Sigmoid colon (tissue), 6 donors: ENCODE measurements at regions not wholly inside any gene's neighbourhood (a gene's known extent, or its start where the extent isn't known, plus 50 kb on each side); places are given as distances from the start of the nearest gene placed in this dataset.

Source experiments
- DNase-seq: peaks from one replicate; pipeline ENCODE4 v3.0.0-alpha.2; 2019
- H3K27ac ChIP-seq, 4 donors: fragments of 200-600 bp; sonication (generic); one replicate each; pipeline ENCODE4 v1.5.1; 2016 to 2019; ENCODE audit warnings: mild to moderate bottlenecking in 1 of 4
- H3K27me3 ChIP-seq, 3 donors: fragments of 200-600 bp; sonication (generic); one replicate each; pipeline ENCODE4 v1.5.1; 2019; ENCODE audit warnings: mild to moderate bottlenecking in 1 of 3
- H3K36me3 ChIP-seq, 4 donors: fragments of 200-600 bp; sonication (generic); one replicate each; pipeline ENCODE4 v1.5.1; 2016 to 2019
- H3K4me1 ChIP-seq, 4 donors: fragments of 200-600 bp; sonication (generic); one replicate each; pipeline ENCODE4 v1.5.1; 2017 to 2019
- H3K4me3 ChIP-seq, 4 donors: fragments of 200-600 bp; sonication (generic); one replicate each; pipeline ENCODE4 v1.5.1; 2017 to 2019; ENCODE audit warnings: mild to moderate bottlenecking in 2 of 4, moderate library complexity in 1 of 4
- H3K9me3 ChIP-seq, 4 donors: fragments of 200-600 bp in 3 of 4; sonication (generic) in 3 of 4; one replicate each; pipeline versions ENCODE4 v1.5.1 to v1.6.1; 2013 to 2019
- EP300 ChIP-seq, 4 donors: sonication (generic); formaldehyde crosslinking; IDR thresholded peaks; one replicate each; pipeline ENCODE4 v1.6.1; 2017; ENCODE audit warnings: antibody characterized with exemption in 4 of 4
- POLR2A ChIP-seq, 2 donors: fragments of 450-650 bp; IDR thresholded peaks; one replicate each; pipeline ENCODE4 v1.6.1; 2016; ENCODE audit warnings: antibody characterized with exemption in 2 of 2, mild to moderate bottlenecking in 2 of 2, moderate library complexity in 2 of 2
- POLR2AphosphoS5 ChIP-seq, 4 donors: sonication (generic); formaldehyde crosslinking; IDR thresholded peaks; one replicate each; pipeline ENCODE4 v1.6.1; 2017; ENCODE audit warnings: antibody characterized with exemption in 4 of 4
- WGBS, 2 donors: extraction: QIAGEN DNeasy Blood & Tissue Kit; methylation state at CpG; one replicate each; pipeline ENCODE4 v1.1.7; 2013; 5-methylcytosine and 5-hydroxymethylcytosine counted together
- intact Hi-C: fragments of 100-400 bp; cut with DNase I; formaldehyde crosslinking; loops from one replicate; pipeline ENCODE4 v1.15.1; 2023
- TF ChIP-seq, protein P1 (sequence below), 4 experiments: fragments of 450-650 bp in 3 of 4; fragments of 200-600 bp in 1 of 4; IDR thresholded peaks; one replicate each; pipeline ENCODE4 v1.5.1; 2016 to 2019; ENCODE audit warnings: antibody characterized with exemption in 4 of 4, mild to moderate bottlenecking in 3 of 4, moderate library complexity in 2 of 4
- donor health status: healthy with polysubstance abuse.
- donor health status: healthy.

DNA sequence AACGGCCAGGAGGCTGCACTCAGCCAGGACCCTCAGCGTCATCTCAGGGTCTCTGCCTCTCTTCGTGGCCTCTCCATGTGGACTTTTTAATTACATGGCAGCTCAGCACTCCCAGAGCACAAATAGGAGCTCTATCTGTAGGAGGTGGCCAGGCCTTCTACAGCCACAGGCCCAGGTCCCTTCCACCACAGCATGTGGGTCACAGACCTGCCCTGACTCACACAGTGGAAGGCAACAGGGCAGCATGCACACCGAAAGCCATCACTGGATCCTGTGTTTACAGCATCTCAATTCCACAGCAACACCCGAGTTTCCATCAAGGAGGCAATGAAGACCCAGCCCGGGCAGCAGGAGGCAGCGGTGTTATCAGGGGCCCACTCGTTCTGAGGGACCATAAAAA lies 65.8 kb upstream of the CD93 start:
- 75 to 76% methylated on average over 8 of the region's 8 CpGs for WGBS, 2 donors
- H3K4me1 ChIP-seq, result peaks cover 0 to 31% (median 25%) of the 10 kb centered on the region in 4 donors
- H3K4me3 ChIP-seq, result no peak overlapping the region
- intact Hi-C loops, result no loop called here
- H3K9me3 ChIP-seq, result no peaks in the 10 kb centered on the region
- no peaks in the 10 kb centered on the region for H3K27me3 ChIP-seq
- DNase-seq, result no peak
- H3K36me3 ChIP-seq, result no peaks in the 10 kb centered on the region
- H3K27ac ChIP-seq, result peak overlapping the region; percentile 2 to 60 (median 32)
- TF ChIP-seq EP300 (IDR thresholded peaks at IDR 0.05) (no peak), POLR2A (IDR thresholded peaks at IDR 0.05) (no peak), POLR2AphosphoS5 (IDR thresholded peaks at IDR 0.05) (no peak)
- TF ChIP-seq, protein P1, sequence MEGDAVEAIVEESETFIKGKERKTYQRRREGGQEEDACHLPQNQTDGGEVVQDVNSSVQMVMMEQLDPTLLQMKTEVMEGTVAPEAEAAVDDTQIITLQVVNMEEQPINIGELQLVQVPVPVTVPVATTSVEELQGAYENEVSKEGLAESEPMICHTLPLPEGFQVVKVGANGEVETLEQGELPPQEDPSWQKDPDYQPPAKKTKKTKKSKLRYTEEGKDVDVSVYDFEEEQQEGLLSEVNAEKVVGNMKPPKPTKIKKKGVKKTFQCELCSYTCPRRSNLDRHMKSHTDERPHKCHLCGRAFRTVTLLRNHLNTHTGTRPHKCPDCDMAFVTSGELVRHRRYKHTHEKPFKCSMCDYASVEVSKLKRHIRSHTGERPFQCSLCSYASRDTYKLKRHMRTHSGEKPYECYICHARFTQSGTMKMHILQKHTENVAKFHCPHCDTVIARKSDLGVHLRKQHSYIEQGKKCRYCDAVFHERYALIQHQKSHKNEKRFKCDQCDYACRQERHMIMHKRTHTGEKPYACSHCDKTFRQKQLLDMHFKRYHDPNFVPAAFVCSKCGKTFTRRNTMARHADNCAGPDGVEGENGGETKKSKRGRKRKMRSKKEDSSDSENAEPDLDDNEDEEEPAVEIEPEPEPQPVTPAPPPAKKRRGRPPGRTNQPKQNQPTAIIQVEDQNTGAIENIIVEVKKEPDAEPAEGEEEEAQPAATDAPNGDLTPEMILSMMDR (IDR thresholded peaks at IDR 0.05), result no peak

DNA sequence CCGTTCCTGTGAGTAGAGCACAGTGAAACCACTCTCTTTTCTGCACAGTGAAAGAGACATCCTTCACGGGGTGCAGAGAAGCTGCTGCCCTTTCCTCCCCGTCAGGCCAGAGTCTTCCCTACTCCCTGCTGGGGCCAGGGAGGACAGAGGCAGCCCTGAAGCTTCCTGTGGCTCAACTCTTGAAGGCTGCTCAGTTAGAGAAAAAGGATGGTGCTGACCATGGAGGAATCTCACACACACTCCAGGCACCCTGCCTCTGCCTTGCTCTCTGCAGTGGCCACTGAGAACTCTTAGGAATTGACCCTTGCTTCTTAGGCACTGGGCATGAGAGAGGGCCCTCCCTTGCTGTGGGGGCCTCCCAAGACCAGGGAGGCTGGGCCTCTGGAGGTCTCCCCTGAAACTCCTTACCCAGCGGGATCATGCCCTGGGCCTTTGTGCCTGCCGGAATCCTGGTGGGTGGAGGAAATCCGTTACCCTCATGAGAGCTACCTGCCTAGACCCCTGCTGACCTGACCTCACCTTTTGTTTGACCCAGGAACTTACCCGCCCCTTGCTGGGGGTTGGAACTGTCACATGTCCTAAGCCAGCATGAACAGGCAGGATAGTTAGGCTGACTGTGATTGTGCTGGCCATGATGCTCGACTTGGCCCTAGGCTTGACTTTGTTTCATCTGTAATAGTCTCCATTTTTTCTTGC lies 65.0 kb upstream of the CD93 start:
- 83 to 90% methylated on average over 8 of the region's 8 CpGs for WGBS, 2 donors
- H3K4me1 ChIP-seq, result peaks cover 0 to 24% (median 21%) of the 10 kb centered on the region in 4 donors
- H3K4me3 ChIP-seq, result no peak overlapping the region
- no peaks in the 10 kb centered on the region for H3K36me3 ChIP-seq
- H3K27ac ChIP-seq, result peak overlapping the region in 3 of 4 donors; percentile 2 to 43 (median 7)
- H3K27me3 ChIP-seq, result no peaks in the 10 kb centered on the region
- DNase-seq, result no peak
- intact Hi-C loops, result no loop called here
- no peak for TF ChIP-seq EP300 (IDR thresholded peaks at IDR 0.05)
- TF ChIP-seq POLR2A (IDR thresholded peaks at IDR 0.05), result no peak
- no peak for TF ChIP-seq POLR2AphosphoS5 (IDR thresholded peaks at IDR 0.05)
- TF ChIP-seq, protein P1 (IDR thresholded peaks at IDR 0.05), result no peak
- no peaks in the 10 kb centered on the region for H3K9me3 ChIP-seq

DNA sequence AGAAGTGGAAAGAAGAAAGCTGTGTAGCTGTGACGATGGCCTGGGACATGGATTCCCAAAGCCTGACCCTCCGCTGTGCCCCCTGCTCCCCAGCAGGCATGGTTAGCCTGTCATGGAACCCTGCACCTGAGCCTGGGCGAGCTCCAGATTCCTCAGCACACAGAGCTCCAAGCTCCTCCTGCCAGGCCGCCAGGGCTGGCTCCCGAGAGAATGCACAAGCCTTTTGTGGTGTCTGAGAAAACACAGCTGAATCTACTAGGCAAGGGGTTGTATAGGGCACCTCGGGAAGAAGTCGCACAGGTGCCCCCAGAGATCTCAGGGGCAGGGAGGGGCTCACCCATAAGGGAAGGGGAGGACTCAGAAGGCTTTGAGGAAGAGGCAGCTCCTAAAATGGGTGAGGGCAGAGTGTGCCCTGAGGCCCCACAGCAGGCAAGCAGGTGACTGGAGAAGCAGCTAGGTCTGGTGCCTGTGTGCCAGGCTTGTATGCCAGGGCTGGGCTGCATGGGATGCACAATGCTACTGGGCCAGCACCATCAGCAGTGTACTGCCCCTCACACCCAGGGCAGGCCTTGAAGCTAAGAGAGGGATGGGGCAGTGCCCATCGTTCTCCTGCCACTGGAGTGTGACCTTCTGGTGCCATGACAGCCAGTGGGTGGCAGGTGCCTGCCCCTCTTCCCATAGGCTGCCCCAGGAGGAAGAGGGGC lies 64.3 kb upstream of the CD93 start:
- Histone ChIP-seq H3K4me3 (no peak overlapping the region), H3K36me3 (no peaks in the 10 kb centered on the region), H3K27me3 (no peaks in the 10 kb centered on the region), H3K9me3 (no peaks in the 10 kb centered on the region), H3K4me1 (peaks cover 0 to 20% (median 19%) of the 10 kb centered on the region in 4 donors), H3K27ac (peak overlapping the region in 1 of 4 donors; percentile 7)
- DNase-seq, result peak; percentile 52
- TF ChIP-seq, protein P1 (IDR thresholded peaks at IDR 0.05), result no peak
- TF ChIP-seq POLR2AphosphoS5 (IDR thresholded peaks at IDR 0.05), result no peak
- 57 to 84% methylated on average over 8 of the region's 8 CpGs for WGBS, 2 donors
- intact Hi-C loops, result no loop called here

DNA sequence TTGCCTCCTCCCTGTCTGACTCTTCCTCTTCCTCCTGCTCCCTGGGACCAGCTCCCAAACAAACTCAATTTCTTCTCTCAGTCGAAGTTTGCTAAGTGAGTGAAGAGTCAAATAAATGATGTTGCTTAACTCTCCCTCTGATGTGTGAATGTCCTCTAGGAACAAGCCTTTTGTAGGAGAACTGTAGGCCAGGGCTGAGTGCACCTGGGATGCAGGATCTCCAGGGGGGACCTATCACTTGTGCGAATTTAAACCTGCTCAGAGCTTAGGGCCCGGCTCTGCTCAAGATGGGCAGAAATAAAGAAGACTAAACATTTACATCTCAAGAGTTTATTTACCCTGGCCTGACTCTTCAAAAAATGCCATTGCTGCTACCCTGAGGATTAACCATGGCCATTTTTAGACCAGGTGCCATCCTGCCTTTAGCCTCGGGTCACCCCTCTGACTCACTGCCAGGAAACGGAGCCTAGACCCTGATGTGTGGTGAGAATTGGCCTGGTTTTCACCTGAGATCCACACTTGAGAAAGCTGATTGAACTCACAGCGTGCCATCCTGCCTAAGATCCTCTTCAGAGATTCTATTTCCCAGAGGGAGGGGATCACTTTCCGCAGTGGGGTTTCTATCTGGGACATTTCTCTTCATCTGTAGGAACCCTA lies 63.6 kb upstream of the CD93 start:
- H3K27me3 ChIP-seq, result no peaks in the 10 kb centered on the region
- no peak overlapping the region for H3K4me3 ChIP-seq
- intact Hi-C loops, result no loop called here
- no peak for DNase-seq
- 86 to 89% methylated on average over 7 of the region's 7 CpGs for WGBS, 2 donors
- H3K27ac ChIP-seq, result no peak overlapping the region
- H3K4me1 ChIP-seq, result peaks cover 0 to 18% (median 14%) of the 10 kb centered on the region in 4 donors
- no peaks in the 10 kb centered on the region for H3K9me3 ChIP-seq
- TF ChIP-seq POLR2AphosphoS5 (IDR thresholded peaks at IDR 0.05) (no peak), POLR2A (IDR thresholded peaks at IDR 0.05) (no peak), EP300 (IDR thresholded peaks at IDR 0.05) (no peak)
- TF ChIP-seq, protein P1 (IDR thresholded peaks at IDR 0.05), result no peak
- H3K36me3 ChIP-seq, result no peaks in the 10 kb centered on the region
